BLaER1 (cell line): ENCODE measurements at regions not wholly inside any gene's neighbourhood (a gene's known extent, or its start where the extent isn't known, plus 50 kb on each side); places are given as distances from the start of the nearest gene placed in this dataset.

Experiments used
- H3K27ac ChIP-seq: shearing (Covaris generic); formaldehyde crosslinking; 2 replicates; pipeline ENCODE4 v1.8.1; 2022
- H3K27me3 ChIP-seq: shearing (Covaris generic); formaldehyde crosslinking; 2 replicates; pipeline ENCODE4 v1.8.1; 2022
- H3K36me3 ChIP-seq: shearing (Covaris generic); formaldehyde crosslinking; 2 replicates; pipeline ENCODE4 v1.8.1; 2022
- H3K4me1 ChIP-seq: shearing (Covaris generic); formaldehyde crosslinking; 2 replicates; pipeline ENCODE4 v1.8.1; 2022
- H3K4me2 ChIP-seq: shearing (Covaris generic); formaldehyde crosslinking; 2 replicates; pipeline ENCODE4 v1.8.1; 2022
- H3K4me3 ChIP-seq: shearing (Covaris generic); formaldehyde crosslinking; 2 replicates; pipeline ENCODE4 v1.8.1; 2022
- H3K9ac ChIP-seq: shearing (Covaris generic); formaldehyde crosslinking; 2 replicates; pipeline ENCODE4 v1.8.1; 2022
- H3K9me3 ChIP-seq: shearing (Covaris generic); formaldehyde crosslinking; 2 replicates; pipeline ENCODE4 v1.8.1; 2022
- H4K20me1 ChIP-seq: shearing (Covaris generic); formaldehyde crosslinking; 2 replicates; pipeline ENCODE4 v1.8.1; 2022
- Cebpa-rat ChIP-seq: shearing (Covaris generic); IDR thresholded peaks from 2 replicates; pipeline ENCODE4 v1.8.1; 2022

- H3K4me3 ChIP-seq, result no peak overlapping the region
Observed at GRCh38 chr10:130464426-130464825, 328.2 kb downstream of the GLRX3 start.

GRCh38 chr10:130466271-130466997, 330.2 kb downstream of the GLRX3 start:
- Histone ChIP-seq H3K4me1 (peaks cover 62% of the 10 kb centered on the region), H3K9ac (peak overlapping the region; percentile 56; the same call in 1 of the 2 replicates), H3K4me2 (peak overlapping the region; percentile 78), H3K9me3 (peaks cover 39% of the 10 kb centered on the region), H3K27me3 (no peaks in the 10 kb centered on the region), H3K4me3 (peak overlapping the region; percentile 27; the same call in 1 of the 2 replicates), H3K27ac (peak overlapping the region; percentile 73), H4K20me1 (no peaks in the 10 kb centered on the region), H3K36me3 (no peaks in the 10 kb centered on the region)
- no peak for TF ChIP-seq Cebpa-rat

More at GRCh38 chr10:130464426-130464825, 328.2 kb downstream of the GLRX3 start:
- Histone ChIP-seq H3K36me3 (no peaks in the 10 kb centered on the region), H3K4me1 (peaks cover 66% of the 10 kb centered on the region), H4K20me1 (no peaks in the 10 kb centered on the region), H3K4me2 (peak overlapping the region; percentile 78), H3K27ac (peak overlapping the region; percentile 49; the same call in 1 of the 2 replicates), H3K9me3 (peaks cover 25% of the 10 kb centered on the region), H3K27me3 (no peaks in the 10 kb centered on the region), H3K9ac (no peak overlapping the region)
- no peak for TF ChIP-seq Cebpa-rat

GRCh38 chr10:130470286-130470685, 334.1 kb downstream of the GLRX3 start:
- H3K9ac ChIP-seq, result no peak overlapping the region
- H3K4me3 ChIP-seq, result no peak overlapping the region
- no peaks in the 10 kb centered on the region for H4K20me1 ChIP-seq
- no peak for TF ChIP-seq Cebpa-rat
- H3K27ac ChIP-seq, result no peak overlapping the region
- H3K4me2 ChIP-seq, result no peak overlapping the region
- peaks cover 39% of the 10 kb centered on the region for H3K9me3 ChIP-seq
- peaks cover 33% of the 10 kb centered on the region for H3K4me1 ChIP-seq
- no peaks in the 10 kb centered on the region for H3K27me3 ChIP-seq
- no peaks in the 10 kb centered on the region for H3K36me3 ChIP-seq

GRCh38 chr10:130470973-130471372, 334.8 kb downstream of the GLRX3 start:
- no peaks in the 10 kb centered on the region for H4K20me1 ChIP-seq
- H3K27me3 ChIP-seq, result no peaks in the 10 kb centered on the region
- TF ChIP-seq Cebpa-rat, result no peak

DNA sequence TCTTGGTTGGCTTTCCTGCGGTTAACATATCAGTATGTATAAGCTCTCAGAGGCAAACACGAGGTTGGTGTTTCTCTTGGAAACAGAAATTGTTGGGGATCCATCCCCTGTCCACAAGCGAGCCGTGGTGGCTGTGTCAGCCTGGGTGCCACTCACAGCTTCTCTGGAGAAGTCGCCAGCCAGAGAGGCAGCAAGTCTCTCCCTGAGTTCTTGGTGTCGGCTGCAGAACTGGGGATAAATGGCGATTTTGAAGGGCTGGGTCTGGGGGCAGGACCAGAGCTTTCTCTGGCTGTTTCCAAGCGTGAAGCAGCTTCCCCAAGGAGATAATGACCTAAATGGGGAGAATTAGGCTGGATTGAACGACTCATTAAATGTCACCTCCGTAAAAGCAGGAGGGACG, 335.3 kb downstream of the GLRX3 start:
- H3K4me1 ChIP-seq, result peaks cover 32% of the 10 kb centered on the region
- H3K27me3 ChIP-seq, result no peaks in the 10 kb centered on the region
- H3K4me3 ChIP-seq, result no peak overlapping the region
- H3K9ac ChIP-seq, result no peak overlapping the region
- H3K9me3 ChIP-seq, result peaks cover 39% of the 10 kb centered on the region
- H4K20me1 ChIP-seq, result no peaks in the 10 kb centered on the region
- H3K27ac ChIP-seq, result no peak overlapping the region
- no peaks in the 10 kb centered on the region for H3K36me3 ChIP-seq
- TF ChIP-seq Cebpa-rat, result no peak
- H3K4me2 ChIP-seq, result no peak overlapping the region

More at GRCh38 chr10:130470973-130471372, 334.8 kb downstream of the GLRX3 start:
- no peaks in the 10 kb centered on the region for H3K36me3 ChIP-seq
- no peak overlapping the region for H3K9ac ChIP-seq
- no peak overlapping the region for H3K4me3 ChIP-seq
- H3K9me3 ChIP-seq, result peaks cover 39% of the 10 kb centered on the region
- no peak overlapping the region for H3K4me2 ChIP-seq
- H3K4me1 ChIP-seq, result peaks cover 32% of the 10 kb centered on the region
- no peak overlapping the region for H3K27ac ChIP-seq

GRCh38 chr10:130472236-130472635, 336.0 kb downstream of the GLRX3 start:
- H3K4me2 ChIP-seq, result no peak overlapping the region
- H3K36me3 ChIP-seq, result no peaks in the 10 kb centered on the region
- H3K9ac ChIP-seq, result no peak overlapping the region
- no peak overlapping the region for H3K4me3 ChIP-seq
- no peaks in the 10 kb centered on the region for H4K20me1 ChIP-seq
- H3K27me3 ChIP-seq, result no peaks in the 10 kb centered on the region
- H3K4me1 ChIP-seq, result peaks cover 32% of the 10 kb centered on the region
- no peak overlapping the region for H3K27ac ChIP-seq
- no peak for TF ChIP-seq Cebpa-rat
- peaks cover 36% of the 10 kb centered on the region for H3K9me3 ChIP-seq

- no peaks in the 10 kb centered on the region for H3K36me3 ChIP-seq
- no peak overlapping the region for H3K4me3 ChIP-seq
- TF ChIP-seq Cebpa-rat, result no peak
- H3K27ac ChIP-seq, result no peak overlapping the region
- no peaks in the 10 kb centered on the region for H3K27me3 ChIP-seq
- H3K9ac ChIP-seq, result no peak overlapping the region
- peaks cover 12% of the 10 kb centered on the region for H3K9me3 ChIP-seq
- peaks cover 28% of the 10 kb centered on the region for H3K4me1 ChIP-seq
- no peak overlapping the region for H3K4me2 ChIP-seq
- no peaks in the 10 kb centered on the region for H4K20me1 ChIP-seq
Observed at GRCh38 chr10:130474591-130474990, 338.4 kb downstream of the GLRX3 start.

DNA sequence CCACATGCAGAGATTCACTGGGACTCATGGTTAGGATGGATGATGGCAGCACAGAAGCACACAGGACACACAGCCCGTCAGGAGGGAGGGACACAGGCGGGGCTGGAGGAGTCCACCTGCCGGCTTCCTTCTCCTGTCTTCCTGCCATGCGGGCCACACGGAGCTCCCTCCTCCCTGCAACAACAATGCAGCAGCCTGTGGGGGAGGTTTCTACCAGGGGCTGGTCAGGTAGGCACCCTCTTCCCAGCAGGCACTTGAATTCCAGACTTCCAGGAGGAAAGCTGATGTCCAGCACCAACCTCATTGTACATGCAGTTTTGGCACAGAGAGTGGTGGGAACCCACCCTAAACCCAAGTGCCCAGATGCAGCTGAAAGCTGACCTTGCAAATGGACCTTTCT, 341.2 kb downstream of the GLRX3 start:
- H3K4me1 ChIP-seq, result peaks cover 34% of the 10 kb centered on the region
- no peak overlapping the region for H3K27ac ChIP-seq
- no peak for TF ChIP-seq Cebpa-rat
- no peaks in the 10 kb centered on the region for H3K36me3 ChIP-seq
- H3K27me3 ChIP-seq, result no peaks in the 10 kb centered on the region
- no peak overlapping the region for H3K4me2 ChIP-seq
- no peaks in the 10 kb centered on the region for H4K20me1 ChIP-seq
- no peaks in the 10 kb centered on the region for H3K9me3 ChIP-seq
- H3K4me3 ChIP-seq, result no peak overlapping the region
- no peak overlapping the region for H3K9ac ChIP-seq

DNA sequence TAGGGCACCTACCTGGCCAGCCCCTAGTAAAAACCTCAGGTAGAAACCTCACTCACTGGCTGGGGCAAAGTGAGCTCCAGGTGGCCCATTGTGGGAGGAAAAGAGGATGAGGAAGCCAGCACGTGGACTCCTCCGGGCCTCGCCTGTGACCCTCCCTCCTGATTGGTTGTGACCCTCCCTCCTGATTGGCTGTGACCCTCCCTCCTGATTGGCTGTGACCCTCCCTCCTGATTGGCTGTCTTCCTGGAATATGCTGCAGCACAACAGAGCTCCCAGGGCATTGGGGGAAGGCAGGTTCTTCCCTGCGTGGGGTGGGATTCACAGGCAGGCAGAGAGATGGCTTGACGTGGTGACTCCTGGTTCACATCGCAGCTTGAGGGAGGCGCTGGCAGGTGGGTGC, 343.0 kb downstream of the GLRX3 start:
- H3K36me3 ChIP-seq, result no peaks in the 10 kb centered on the region
- no peak overlapping the region for H3K27ac ChIP-seq
- no peak overlapping the region for H3K9ac ChIP-seq
- no peaks in the 10 kb centered on the region for H3K27me3 ChIP-seq
- no peak overlapping the region for H3K4me2 ChIP-seq
- H3K9me3 ChIP-seq, result no peaks in the 10 kb centered on the region
- H4K20me1 ChIP-seq, result no peaks in the 10 kb centered on the region
- H3K4me3 ChIP-seq, result no peak overlapping the region
- peaks cover 29% of the 10 kb centered on the region for H3K4me1 ChIP-seq
- no peak for TF ChIP-seq Cebpa-rat

- no peaks in the 10 kb centered on the region for H3K36me3 ChIP-seq
- no peak overlapping the region for H3K4me2 ChIP-seq
- H3K9me3 ChIP-seq, result no peaks in the 10 kb centered on the region
- no peak overlapping the region for H3K27ac ChIP-seq
- no peak overlapping the region for H3K9ac ChIP-seq
- H3K4me3 ChIP-seq, result no peak overlapping the region
- H3K27me3 ChIP-seq, result no peaks in the 10 kb centered on the region
- H3K4me1 ChIP-seq, result peaks cover 29% of the 10 kb centered on the region
- TF ChIP-seq Cebpa-rat, result no peak
- H4K20me1 ChIP-seq, result no peaks in the 10 kb centered on the region
Observed at GRCh38 chr10:130479926-130480325, 343.7 kb downstream of the GLRX3 start.

GRCh38 chr10:130480491-130480890, 344.3 kb downstream of the GLRX3 start:
- Histone ChIP-seq H3K27ac (no peak overlapping the region), H3K4me3 (no peak overlapping the region), H3K36me3 (no peaks in the 10 kb centered on the region), H3K4me2 (no peak overlapping the region), H3K4me1 (peaks cover 28% of the 10 kb centered on the region), H3K9ac (no peak overlapping the region), H3K27me3 (no peaks in the 10 kb centered on the region), H3K9me3 (no peaks in the 10 kb centered on the region), H4K20me1 (no peaks in the 10 kb centered on the region)
- TF ChIP-seq Cebpa-rat, result no peak
